HG03025 (cell line): ENCODE measurements at regions not wholly inside any gene's neighbourhood (a gene's known extent, or its start where the extent isn't known, plus 50 kb on each side); places are given as distances from the start of the nearest gene placed in this dataset.

Source experiments
- ATAC-seq: cut with Tn5 transposase; IDR thresholded peaks from one replicate; pipeline ENCODE4 v1.9.1; 2021; ENCODE audit warnings: mild to moderate bottlenecking, moderate library complexity; ENCODE audit not compliant: unreplicated experiment, low FRiP score

DNA sequence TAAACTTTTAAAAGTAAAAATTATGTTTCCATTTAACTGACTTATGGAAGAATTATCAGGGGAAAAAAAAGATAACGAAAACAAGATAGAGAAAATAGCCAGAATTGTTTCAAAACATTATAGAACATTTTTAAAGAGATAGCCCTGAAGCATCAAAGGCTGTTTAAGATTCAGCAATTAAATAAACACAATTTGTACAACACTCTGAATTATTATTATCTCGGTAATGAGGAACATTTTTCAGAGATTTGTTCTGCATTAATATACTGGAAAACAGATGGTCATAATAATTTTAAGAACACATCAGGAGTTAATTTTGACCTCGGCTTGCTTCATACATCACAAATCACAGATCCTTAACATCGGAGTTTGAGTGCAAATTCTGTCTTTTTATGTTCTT, 643.8 kb downstream of the SORCS1 start:
- ATAC-seq = no peak

- ATAC-seq = no peak
These were observed 645.0 kb downstream of the SORCS1 start for GRCh38 chr10:106519376-106520030.

DNA sequence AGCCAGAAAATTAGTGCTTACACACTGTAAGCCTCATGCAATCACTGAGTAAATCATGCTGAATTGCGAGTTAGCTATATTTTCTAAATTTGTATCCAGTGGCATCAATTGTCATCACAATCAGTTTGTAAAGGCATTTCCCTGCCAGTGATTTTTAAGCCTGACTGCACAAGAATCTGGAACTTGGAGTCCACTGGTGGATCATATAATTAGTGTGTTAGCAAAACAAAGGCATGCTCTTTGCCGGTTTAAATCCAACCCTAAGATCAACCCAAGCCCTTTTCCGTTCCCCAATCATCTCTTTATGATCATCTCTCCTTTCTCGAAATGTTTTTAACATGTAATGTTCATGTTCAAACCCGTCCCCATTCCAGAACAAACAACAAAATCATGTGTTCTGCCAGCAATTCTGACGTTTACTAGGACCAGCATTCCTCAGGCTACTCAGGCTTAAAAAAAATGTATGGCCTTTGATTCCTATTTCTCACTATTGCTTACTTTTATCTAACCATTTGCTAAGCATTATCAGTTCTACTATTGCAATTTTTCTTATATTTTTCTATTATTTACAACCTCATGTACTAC, 649.2 kb downstream of the SORCS1 start:
- no peak for ATAC-seq

- ATAC-seq = no peak
These were observed 651.1 kb downstream of the SORCS1 start for GRCh38 chr10:106513352-106513771.

GRCh38 chr10:106511917-106512316, 652.6 kb downstream of the SORCS1 start:
- ATAC-seq = no peak

- no peak for ATAC-seq
These were observed 655.6 kb downstream of the SORCS1 start for GRCh38 chr10:106508950-106509349.

DNA sequence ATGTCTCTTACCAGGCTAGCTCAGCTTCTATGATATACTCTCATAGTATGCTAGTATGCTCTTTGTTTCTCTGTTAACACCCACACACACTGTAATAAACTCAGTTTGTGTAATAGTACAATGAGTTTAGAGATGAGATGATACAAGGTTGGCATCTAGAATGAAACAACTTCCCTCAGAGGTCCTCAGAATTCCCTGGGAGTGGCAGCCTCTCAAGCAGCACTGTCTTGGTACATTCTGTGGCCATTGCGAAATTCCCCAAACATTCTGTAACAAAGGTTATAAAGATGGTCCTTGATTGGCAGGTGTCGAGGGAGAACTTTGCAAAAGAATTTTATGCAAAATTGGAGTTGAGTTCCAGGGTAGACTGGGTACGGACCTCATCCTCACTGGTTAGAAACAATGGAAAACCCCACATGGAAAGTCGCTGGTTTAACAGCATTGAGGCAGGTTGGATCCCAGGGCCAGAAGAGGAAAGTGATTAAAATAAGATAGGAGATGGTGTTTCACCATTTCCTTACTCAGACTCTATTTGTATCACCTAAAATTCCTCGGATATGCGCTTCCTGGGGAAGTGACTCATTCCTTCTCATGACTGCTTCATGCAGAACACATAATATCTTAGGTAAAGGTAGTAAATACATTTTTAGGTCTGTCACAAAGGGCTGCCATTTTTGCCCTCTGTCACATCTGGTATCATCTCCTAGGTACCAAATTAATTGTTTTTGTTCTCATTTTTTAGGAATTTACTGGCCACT, 657.8 kb downstream of the SORCS1 start:
- no peak for ATAC-seq

DNA sequence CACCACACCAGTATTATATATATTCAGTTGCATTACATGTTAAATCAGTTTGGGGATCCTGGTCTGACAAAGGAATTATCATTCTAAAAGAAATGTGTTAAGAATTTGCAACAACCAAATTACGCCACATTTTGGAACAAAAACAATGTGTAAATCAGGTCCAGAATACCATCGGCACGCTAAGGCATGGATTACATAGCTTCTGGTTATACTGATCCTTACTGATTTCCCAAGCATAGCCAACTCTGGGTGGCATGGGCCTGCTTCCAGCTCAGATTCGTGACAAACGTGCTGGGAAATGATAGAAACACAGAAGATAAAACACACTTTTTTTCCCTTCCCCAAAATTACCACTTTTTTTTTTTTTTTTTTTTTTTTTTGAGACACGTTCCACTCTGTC, 660.0 kb downstream of the SORCS1 start:
- ATAC-seq = no peak

- no peak for ATAC-seq
These were observed 661.9 kb downstream of the SORCS1 start for GRCh38 chr10:106502641-106503040.

DNA sequence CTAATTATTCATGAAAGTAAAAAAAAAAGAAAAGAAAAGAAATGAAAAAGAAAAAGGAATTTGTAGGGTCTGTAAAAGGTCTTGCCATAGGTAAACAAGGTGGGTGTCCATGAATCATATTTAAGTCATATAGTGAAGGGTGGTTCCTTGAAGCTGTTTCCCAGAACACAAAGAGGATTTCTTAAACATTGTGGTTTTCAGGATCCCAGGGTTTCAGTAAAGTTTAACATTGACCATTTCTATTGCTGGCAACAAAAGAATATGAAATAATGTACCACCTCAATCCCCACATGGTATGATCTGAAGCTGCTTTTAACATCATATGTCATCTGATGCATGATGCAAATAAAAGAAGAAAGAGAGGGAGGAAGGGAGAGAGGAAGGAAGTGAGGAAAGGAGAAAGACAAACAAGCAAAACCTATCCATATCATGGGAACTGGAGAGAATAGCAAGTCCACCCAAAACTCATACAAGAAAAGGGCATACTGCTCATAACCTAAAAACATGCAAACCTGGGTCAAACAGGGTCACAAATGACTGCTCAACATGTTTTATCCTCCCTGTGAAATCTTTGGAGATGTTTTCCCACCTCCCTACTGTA, 663.5 kb downstream of the SORCS1 start:
- no peak for ATAC-seq

- no peak for ATAC-seq
These were observed 664.2 kb downstream of the SORCS1 start for GRCh38 chr10:106500041-106500924.

- no peak for ATAC-seq
These were observed 665.1 kb downstream of the SORCS1 start for GRCh38 chr10:106499448-106499847.

GRCh38 chr10:106498675-106499074, 665.8 kb downstream of the SORCS1 start:
- no peak for ATAC-seq

- ATAC-seq = no peak
These were observed 668.6 kb downstream of the SORCS1 start for GRCh38 chr10:106495931-106496330.

DNA sequence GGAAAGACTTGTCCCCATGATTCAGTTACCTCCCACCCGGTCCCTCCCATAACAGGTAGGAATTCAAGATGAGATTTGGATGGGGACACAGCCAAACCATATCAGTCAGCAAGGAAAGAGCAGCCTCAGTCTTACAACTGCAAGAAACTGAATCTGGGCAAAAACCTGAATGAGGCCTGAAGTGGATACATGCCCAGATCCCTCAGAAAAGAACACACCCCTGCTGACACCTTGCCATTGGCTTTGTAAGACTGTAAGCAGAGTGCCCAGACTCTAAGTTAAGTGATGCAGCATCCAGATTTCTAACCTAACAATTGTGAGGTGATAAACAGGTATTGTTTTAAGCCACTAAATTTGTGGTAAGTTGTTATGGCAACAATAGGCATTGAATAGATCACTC, 670.8 kb downstream of the SORCS1 start:
- no peak for ATAC-seq

GRCh38 chr10:106493226-106493625, 671.3 kb downstream of the SORCS1 start:
- no peak for ATAC-seq

DNA sequence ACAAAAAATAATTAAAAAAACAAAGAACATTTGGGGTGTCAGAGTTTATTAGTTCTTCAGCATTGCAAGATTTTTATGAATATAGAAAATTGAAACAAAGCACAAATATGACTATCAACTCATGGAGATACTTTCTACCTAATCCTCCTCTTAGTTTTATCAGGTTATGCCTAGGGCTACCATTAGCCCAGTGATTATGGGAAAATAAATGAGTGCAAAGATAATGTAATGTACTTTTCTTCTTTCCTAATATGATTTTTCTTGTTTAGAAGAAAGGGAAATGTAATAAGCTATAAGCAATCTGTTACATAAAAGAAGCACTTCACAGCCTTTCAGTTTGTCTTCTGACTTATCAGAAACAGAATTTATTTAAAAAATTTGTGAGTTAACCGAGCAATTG, 676.8 kb downstream of the SORCS1 start:
- no peak for ATAC-seq

GRCh38 chr10:106481598-106482275, 682.8 kb downstream of the SORCS1 start:
- no peak for ATAC-seq

DNA sequence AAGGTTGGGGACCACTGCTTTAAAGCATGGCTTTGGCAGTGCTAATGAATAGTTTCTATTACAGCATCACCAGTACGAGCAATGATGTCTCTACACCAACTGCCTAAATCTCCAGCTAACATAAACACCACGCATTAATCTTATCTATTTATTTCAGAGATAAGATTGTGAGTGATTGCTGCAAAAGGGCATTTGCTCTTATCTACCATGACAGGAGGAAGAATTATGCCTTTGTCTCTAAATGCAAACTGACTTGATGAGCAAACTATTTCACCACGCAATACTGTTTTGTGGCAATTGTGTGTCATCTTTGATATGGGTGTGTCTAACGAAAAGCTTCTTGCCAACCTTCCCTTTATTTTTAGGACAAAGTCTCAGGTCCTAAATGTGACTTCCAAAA, 684.9 kb downstream of the SORCS1 start:
- no peak for ATAC-seq

DNA sequence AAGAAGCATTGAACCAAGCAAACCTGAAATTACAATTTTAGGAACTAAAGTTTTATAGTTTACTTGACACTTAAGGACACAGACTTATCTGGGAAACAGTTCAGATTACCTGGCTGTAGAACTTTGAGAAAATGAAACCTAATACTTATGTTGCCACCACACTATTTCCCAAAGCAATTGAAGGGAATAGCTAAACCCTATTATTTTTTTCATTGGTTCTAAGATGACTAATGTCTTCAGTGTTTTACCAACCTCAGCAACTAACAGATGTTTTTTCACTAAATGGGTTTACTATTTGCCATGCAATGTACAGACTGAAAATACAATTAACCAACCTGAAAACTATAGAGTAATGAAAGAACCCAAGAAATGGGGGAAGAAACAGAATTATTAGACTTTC, 689.6 kb downstream of the SORCS1 start:
- no peak for ATAC-seq
